ENCODE measurements at regions not wholly inside any gene's neighbourhood (a gene's known extent, or its start where the extent isn't known, plus 50 kb on each side); places are given as distances from the start of the nearest gene placed in this dataset.

- Histone ChIP-seq H3K14ac (ENCODE audit: insufficient read length) (no peak overlapping the region), H2BK12ac (ENCODE audit: low read depth, low read length) (no peak overlapping the region), H3K9ac (replicated peaks in 1 of 4; ENCODE audit: extremely low read depth in 1 of 4, low read depth in 3 of 4, low read length in 3 of 4) (no peak overlapping the region), H3K23ac (ENCODE audit: insufficient read length) (no peak overlapping the region), H3K79me1 (ENCODE audit: low read depth, low read length) (no peaks in the 10 kb centered on the region), H3K36me3 (ENCODE audit: control insufficient read depth in 2 of 4, insufficient read depth in 4 of 4, low read length in 3 of 4) (peaks cover 0 to 3% (median 0%) of the 10 kb centered on the region in 4 experiments; a peak in 1 of 8 replicates), H2BK15ac (ENCODE audit: low read length) (no peak overlapping the region), H4K8ac (ENCODE audit: extremely low read depth, insufficient read depth, low read length) (no peak overlapping the region), H3K27ac (ENCODE audit: low read depth, low read length) (no peak overlapping the region), H2AK5ac (ENCODE audit: low read depth, low read length) (no peak overlapping the region), H3K23me2 (ENCODE audit: low read depth, low read length) (no peaks in the 10 kb centered on the region), H4K20me1 (replicated peaks in 1 of 2; ENCODE audit: control insufficient read depth in 1 of 2, insufficient read depth in 2 of 2, low read length in 2 of 2) (no peaks in the 10 kb centered on the region), H3K4me3 (ENCODE audit: extremely low read depth in 1 of 4, insufficient read depth in 2 of 4, low read depth in 3 of 4, low read length in 4 of 4) (no peak overlapping the region), H3K4ac (replicated peaks; ENCODE audit: insufficient read length, low read depth, low read length) (no peak overlapping the region), H2BK20ac (ENCODE audit: low read length) (no peak overlapping the region), H4K91ac (replicated peaks; ENCODE audit: insufficient read length, low read length) (no peak overlapping the region), H2AFZ (ENCODE audit: low read length) (no peak overlapping the region), H3K9me3 (ENCODE audit: insufficient read depth in 2 of 2, low read depth in 1 of 2, low read length in 1 of 2) (peaks cover 71 to 100% of the 10 kb centered on the region in 2 experiments), H4K5ac (ENCODE audit: insufficient read length, low read depth, low read length) (no peak overlapping the region), H3K56ac (replicated peaks; ENCODE audit: insufficient read length, low read depth, low read length) (no peak overlapping the region), H3K4me1 (replicated peaks in 1 of 4; ENCODE audit: control insufficient read depth in 3 of 4, insufficient read depth in 4 of 4, low read length in 3 of 4) (no peaks in the 10 kb centered on the region), H2BK5ac (ENCODE audit: low read depth, low read length) (no peak overlapping the region), H3K27me3 (replicated peaks in 1 of 4; ENCODE audit: control insufficient read depth in 3 of 4, extremely low read depth in 1 of 4, insufficient read depth in 3 of 4, low read length in 3 of 4) (no peaks in the 10 kb centered on the region), H3K79me2 (ENCODE audit: control insufficient read depth in 1 of 2, insufficient read depth in 2 of 2, low read length in 2 of 2) (no peaks in the 10 kb centered on the region), H3K4me2 (ENCODE audit: insufficient read depth in 1 of 2, low read depth in 2 of 2, low read length in 2 of 2) (no peak overlapping the region), H2BK120ac (replicated peaks; ENCODE audit: low read depth, low read length) (no peak overlapping the region), H3K18ac (ENCODE audit: extremely low read depth, low read length) (no peak overlapping the region)
- DNase-seq (ENCODE audit: low read depth in 1 of 2, low spot score in 2 of 2), result no peak
- CTCF ChIA-PET (ENCODE audit: partially characterized antibody), result no interaction called here
- POLR2A ChIA-PET (ENCODE audit: partially characterized antibody), result no interaction called here
- 90% methylated on average over 24 of the region's 26 CpGs; no CpG with 5 or more reads in 1 of the 2 experiments for WGBS, 2 experiments (ENCODE audit: extremely low coverage in 1 of 2, insufficient coverage in 1 of 2, insufficient read length in 1 of 2, insufficient replicate concordance in 2 of 2, low coverage in 1 of 2, low lambda C conversion rate in 2 of 2, missing lambda C conversion rate in 1 of 2)
- no peak for FAIRE-seq
- TF ChIP-seq RAD21 (IDR thresholded peaks at IDR 0.05 in 1 of 2, conservative IDR thresholded peaks at IDR 0.05 in 1 of 2; ENCODE audit: low read depth in 2 of 2, low read length in 2 of 2) (no peak), PHF8 (conservative IDR thresholded peaks at IDR 0.05; ENCODE audit: low read depth, low read length) (no peak), SP1 (IDR thresholded peaks at IDR 0.05; ENCODE audit: low read depth, low read length) (no peak), CHD1 (IDR thresholded peaks at IDR 0.05; ENCODE audit: low read depth, low read length) (no peak)
Observed at GRCh38 chr1:2866422-2867086, 65.1 kb upstream of the TTC34 start.
